NCI-H146 treated with DMSO at 0.1 percent for 48 hours (cell line): ENCODE measurements at regions not wholly inside any gene's neighbourhood (a gene's known extent, or its start where the extent isn't known, plus 50 kb on each side); places are given as distances from the start of the nearest gene placed in this dataset.
"Not testable (repeated sequence)": the region's sequence is repeated elsewhere in the genome, so short reads cannot be mapped to it uniquely, and the experiment has no call there.

Experiments used
- DNase-seq: peaks from one replicate; lab custom pipeline; 2025; ENCODE audit not compliant: unreplicated experiment; lab: John Stamatoyannopoulos, UW

- DNase-seq = no peak
These were observed 518.6 kb downstream of the GRIN2A start for GRCh38 chr16:9663588-9663987.

GRCh38 chr16:9665851-9666271 is 516.4 kb downstream of the GRIN2A start:
- no peak for DNase-seq

DNA sequence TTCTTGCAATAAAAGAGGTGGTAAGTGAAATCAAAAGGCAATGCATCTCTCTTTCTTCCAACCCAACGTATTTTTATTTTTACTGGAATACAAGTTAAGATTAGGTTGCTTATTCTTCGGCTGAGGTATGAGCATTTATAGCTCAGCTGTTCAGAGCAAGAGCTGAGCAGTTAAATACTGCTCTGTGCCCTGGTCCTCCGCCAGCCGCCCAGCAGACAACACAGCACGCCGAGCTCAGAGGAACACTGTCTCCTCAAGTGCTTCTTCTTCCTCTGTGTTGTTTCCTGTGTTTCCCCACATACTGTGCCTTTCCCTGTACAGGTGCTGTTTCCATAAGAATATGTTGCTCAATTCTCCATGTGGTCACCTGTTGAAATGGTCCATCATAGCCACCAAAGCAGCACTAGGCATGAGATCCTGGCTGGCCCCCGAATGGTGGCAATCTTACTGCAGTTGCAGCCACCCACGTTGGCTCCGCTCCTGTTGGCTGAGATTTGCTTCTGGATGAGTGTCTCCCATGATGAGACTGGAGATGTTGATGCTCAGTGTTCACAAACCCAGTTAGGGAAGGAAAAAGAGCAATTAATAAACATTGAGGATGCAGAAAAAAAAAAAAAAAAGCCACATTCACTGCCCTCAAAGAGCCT is 515.3 kb downstream of the GRIN2A start:
- no peak for DNase-seq

DNA sequence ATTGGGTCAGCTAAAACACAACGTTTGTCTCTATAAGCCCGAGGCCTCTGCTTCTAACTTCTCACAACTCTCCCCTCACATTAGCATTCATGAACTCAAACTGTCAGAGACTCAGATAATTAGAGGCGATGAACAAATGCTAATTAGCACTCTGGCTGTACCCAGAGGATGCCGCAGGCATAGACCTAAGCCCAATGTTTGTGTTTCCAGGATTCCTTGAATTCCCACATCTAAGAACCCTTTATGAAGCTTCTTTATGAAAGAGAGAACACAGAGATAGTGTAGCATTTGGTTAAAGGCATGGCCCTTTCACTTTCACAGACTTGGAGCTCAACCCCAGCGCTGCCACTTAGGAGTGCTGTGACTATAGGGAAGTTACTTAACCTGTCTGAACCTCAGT is 512.2 kb downstream of the GRIN2A start:
- no peak for DNase-seq

GRCh38 chr16:9670616-9671015 is 511.6 kb downstream of the GRIN2A start:
- not testable (repeated sequence) for DNase-seq

GRCh38 chr16:9676560-9677300 is 505.5 kb downstream of the GRIN2A start:
- DNase-seq = not testable (repeated sequence)

DNA sequence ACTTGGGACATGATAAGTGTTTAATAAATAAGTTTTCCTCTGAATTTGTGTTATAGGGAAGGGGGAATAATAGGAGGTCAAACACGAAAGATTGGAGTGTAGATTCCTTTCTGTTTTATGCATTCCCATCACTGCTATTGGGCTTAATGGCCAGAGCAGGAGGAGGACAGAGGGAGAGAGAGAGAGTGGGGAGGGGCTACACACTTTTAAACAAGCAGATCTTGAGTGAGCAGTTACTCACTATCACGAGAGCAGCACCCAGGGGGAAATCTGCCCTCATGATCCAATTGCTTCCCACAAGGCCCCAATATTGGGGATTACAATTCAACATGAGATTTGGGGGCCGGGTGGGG is 505.0 kb downstream of the GRIN2A start:
- DNase-seq = no peak

- DNase-seq = no peak
These were observed 502.9 kb downstream of the GRIN2A start for GRCh38 chr16:9679213-9679767.

GRCh38 chr16:9680019-9680655 is 502.1 kb downstream of the GRIN2A start:
- no peak for DNase-seq

DNA sequence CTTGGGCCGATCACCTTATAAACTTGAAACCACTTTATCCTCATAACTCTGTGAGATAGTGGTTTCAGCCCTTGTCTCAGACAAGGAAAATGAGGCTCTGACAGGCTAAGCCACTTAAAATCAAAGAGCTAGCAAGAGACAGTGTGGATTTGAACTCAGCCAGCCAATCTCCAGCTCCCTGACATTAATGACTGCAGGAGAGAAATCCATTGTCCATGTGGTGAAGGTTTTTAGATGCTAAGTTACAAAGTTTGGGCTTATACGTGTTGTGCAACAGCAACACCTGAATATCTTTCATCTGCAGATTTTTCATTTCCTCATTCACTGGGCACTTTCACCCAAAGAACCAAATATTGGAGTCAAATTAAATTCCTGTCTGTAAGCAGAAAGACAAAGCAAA is 501.3 kb downstream of the GRIN2A start:
- DNase-seq = no peak

DNA sequence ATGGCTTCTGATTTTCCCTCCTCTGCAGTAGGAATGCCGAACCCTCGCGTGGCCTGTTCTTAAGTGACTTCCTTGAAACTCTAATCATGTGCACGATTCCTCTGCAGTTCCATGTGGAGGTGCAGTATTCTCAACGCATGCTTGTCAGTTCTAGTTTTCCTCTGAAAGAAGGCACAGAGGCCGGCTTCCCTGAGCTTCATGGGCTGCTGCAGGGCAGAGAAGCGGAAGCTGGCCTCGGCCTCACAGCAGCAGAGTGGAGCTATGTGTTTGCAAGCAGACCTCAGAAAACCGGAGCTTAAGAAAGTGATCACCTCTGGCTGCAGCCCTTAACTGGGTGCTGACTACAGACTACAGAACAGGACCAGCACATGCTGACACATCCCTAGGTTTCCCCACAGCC is 500.7 kb downstream of the GRIN2A start:
- no peak for DNase-seq

- no peak for DNase-seq
These were observed 499.9 kb downstream of the GRIN2A start for GRCh38 chr16:9682320-9682719.

- DNase-seq = no peak
These were observed 498.6 kb downstream of the GRIN2A start for GRCh38 chr16:9683677-9684076.

GRCh38 chr16:9687737-9688319 is 494.4 kb downstream of the GRIN2A start:
- DNase-seq = no peak

GRCh38 chr16:9689597-9689996 is 492.6 kb downstream of the GRIN2A start:
- no peak for DNase-seq

DNA sequence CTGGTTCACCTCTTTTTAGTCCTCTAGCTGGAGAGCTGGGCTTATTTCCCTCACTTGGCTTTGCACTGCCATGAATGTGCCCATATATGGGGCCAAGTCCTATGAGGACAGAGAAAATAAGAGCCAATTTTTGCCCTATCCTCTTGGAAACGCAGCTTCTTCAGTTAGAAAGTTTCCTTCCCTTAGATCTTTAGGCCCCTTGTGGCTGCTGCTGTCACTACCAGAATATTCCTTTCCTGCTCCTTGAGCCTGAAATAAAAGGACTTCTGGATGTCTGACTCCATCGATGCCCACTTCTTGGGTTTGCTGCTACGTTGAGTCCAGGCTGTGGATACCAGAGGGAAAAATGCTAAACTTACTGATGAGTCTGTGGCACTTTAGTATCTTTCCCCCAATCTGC is 487.1 kb downstream of the GRIN2A start:
- DNase-seq = no peak
